Mesenchymal stem cell (in vitro differentiated cells and primary cell): ENCODE measurements at regions not wholly inside any gene's neighbourhood (a gene's known extent, or its start where the extent isn't known, plus 50 kb on each side); places are given as distances from the start of the nearest gene placed in this dataset.
A peak's percentile ranks its signal among the peaks of the same experiment; 100 is the strongest.

ENCODE experiments used
- DNase-seq: peaks from one replicate; pipeline ENCODE4 v3.0.0-alpha.2; 2013
- H2AFZ ChIP-seq: one replicate; pipeline ENCODE4 v1.6.1; 2013; ENCODE audit warnings: low read depth, mild to moderate bottlenecking, control low read depth, inconsistent platforms, low read length, moderate library complexity
- H2AK5ac ChIP-seq: 2 replicates; pipeline ENCODE4 v1.6.1; 2013; ENCODE audit warnings: low read length, moderate library complexity, mild to moderate bottlenecking, inconsistent platforms; ENCODE audit not compliant: severe bottlenecking
- H2BK120ac ChIP-seq: one replicate; pipeline ENCODE4 v1.6.1; 2013; ENCODE audit warnings: low read depth, mild to moderate bottlenecking, inconsistent platforms, low read length, moderate library complexity
- H2BK12ac ChIP-seq, 2 experiments: one replicate each; pipeline ENCODE4 v1.6.1; 2013; ENCODE audit warnings: inconsistent platforms in 2 of 2, low read length in 2 of 2, mild to moderate bottlenecking in 2 of 2, moderate library complexity in 2 of 2, control low read depth in 1 of 2
- H2BK15ac ChIP-seq: one replicate; pipeline ENCODE4 v1.6.1; 2013; ENCODE audit warnings: mild to moderate bottlenecking, low read depth, inconsistent platforms; ENCODE audit not compliant: poor library complexity, severe bottlenecking
- H2BK5ac ChIP-seq: 2 replicates; pipeline ENCODE4 v1.6.1; 2013; ENCODE audit warnings: low read depth, mild to moderate bottlenecking, low read length, control low read depth, inconsistent platforms; ENCODE audit not compliant: poor library complexity, severe bottlenecking
- H3K14ac ChIP-seq, 2 experiments: one replicate each; pipeline ENCODE4 v1.6.1; 2013; ENCODE audit warnings: inconsistent platforms in 2 of 2, low read length in 2 of 2, control low read depth in 1 of 2, mild to moderate bottlenecking in 1 of 2, moderate library complexity in 1 of 2
- H3K18ac ChIP-seq, 2 experiments: one replicate each; pipeline ENCODE4 v1.6.1; 2013; ENCODE audit warnings: inconsistent platforms in 2 of 2, low read length in 2 of 2, control low read depth in 1 of 2, low read depth in 1 of 2, mild to moderate bottlenecking in 1 of 2
- H3K23ac ChIP-seq, 2 experiments: one replicate each; pipeline ENCODE4 v1.6.1; 2013; ENCODE audit warnings: inconsistent platforms in 2 of 2, low read length in 2 of 2, mild to moderate bottlenecking in 2 of 2, moderate library complexity in 2 of 2, control low read depth in 1 of 2
- H3K27ac ChIP-seq: 2 replicates; pipeline ENCODE4 v1.5.1; 2013; ENCODE audit warnings: mild to moderate bottlenecking, moderate library complexity, low read length, control low read depth, inconsistent platforms; ENCODE audit not compliant: poor library complexity, severe bottlenecking
- H3K27me3 ChIP-seq, 2 experiments: 2 replicates each; pipeline versions ENCODE4 v1.6.1 to v1.7.0; 2013; ENCODE audit warnings: low read length in 2 of 2, mild to moderate bottlenecking in 2 of 2, moderate library complexity in 2 of 2, control low read depth in 1 of 2, inconsistent platforms in 1 of 2; ENCODE audit not compliant: control insufficient read depth in 1 of 2, insufficient read depth in 1 of 2
- H3K36me3 ChIP-seq, 2 experiments: 2 replicates each; pipeline versions ENCODE4 v1.6.1 to v1.7.0; 2013; ENCODE audit warnings: low read length in 2 of 2, control low read depth in 1 of 2, inconsistent platforms in 1 of 2, low read depth in 1 of 2, mild to moderate bottlenecking in 1 of 2; ENCODE audit not compliant: insufficient read depth in 2 of 2, control insufficient read depth in 1 of 2
- H3K4ac ChIP-seq, 2 experiments: one replicate each; pipeline ENCODE4 v1.6.1; 2013; ENCODE audit warnings: inconsistent platforms in 2 of 2, low read length in 2 of 2, mild to moderate bottlenecking in 2 of 2, moderate library complexity in 2 of 2, control low read depth in 1 of 2, low read depth in 1 of 2
- H3K4me1 ChIP-seq: 2 replicates; pipeline ENCODE4 v1.6.1; 2013; ENCODE audit warnings: low read depth, low read length, control low read depth; ENCODE audit not compliant: control insufficient read depth, insufficient read depth
- H3K4me2 ChIP-seq: 2 replicates; pipeline ENCODE4 v1.6.1; 2013; ENCODE audit warnings: low read length, mild to moderate bottlenecking, inconsistent platforms; ENCODE audit not compliant: poor library complexity, severe bottlenecking
- H3K4me3 ChIP-seq, 2 experiments: 2 replicates each; pipeline versions ENCODE4 v1.5.1 to v1.7.0; 2013; ENCODE audit warnings: low read length in 2 of 2, mild to moderate bottlenecking in 2 of 2, control low read depth in 1 of 2, low read depth in 1 of 2; ENCODE audit not compliant: insufficient read depth in 1 of 2
- H3K79me1 ChIP-seq: replicated peaks from 2 replicates; pipeline ENCODE4 v1.6.1; 2013; ENCODE audit warnings: mild to moderate bottlenecking, control low read depth, low read length, inconsistent platforms; ENCODE audit not compliant: poor library complexity, severe bottlenecking
- H3K9ac ChIP-seq: 2 replicates; pipeline ENCODE4 v1.7.0; 2013; ENCODE audit warnings: mild to moderate bottlenecking, low read length, moderate library complexity
- H3K9me3 ChIP-seq: 2 replicates; pipeline ENCODE4 v1.7.0; 2013; ENCODE audit warnings: mild to moderate bottlenecking, low read length; ENCODE audit not compliant: control insufficient read depth
- H4K8ac ChIP-seq: one replicate; pipeline ENCODE4 v1.6.1; 2013; ENCODE audit warnings: inconsistent platforms, mild to moderate bottlenecking, low read length, moderate library complexity
- H4K91ac ChIP-seq: one replicate; pipeline ENCODE4 v1.6.1; 2013; ENCODE audit warnings: mild to moderate bottlenecking, low read length, inconsistent platforms
- WGBS: methylation state at CpG from one replicate; pipeline ENCODE4 v1.1.7; 2013; ENCODE audit warnings: mixed read lengths; 5-methylcytosine and 5-hydroxymethylcytosine counted together

DNA sequence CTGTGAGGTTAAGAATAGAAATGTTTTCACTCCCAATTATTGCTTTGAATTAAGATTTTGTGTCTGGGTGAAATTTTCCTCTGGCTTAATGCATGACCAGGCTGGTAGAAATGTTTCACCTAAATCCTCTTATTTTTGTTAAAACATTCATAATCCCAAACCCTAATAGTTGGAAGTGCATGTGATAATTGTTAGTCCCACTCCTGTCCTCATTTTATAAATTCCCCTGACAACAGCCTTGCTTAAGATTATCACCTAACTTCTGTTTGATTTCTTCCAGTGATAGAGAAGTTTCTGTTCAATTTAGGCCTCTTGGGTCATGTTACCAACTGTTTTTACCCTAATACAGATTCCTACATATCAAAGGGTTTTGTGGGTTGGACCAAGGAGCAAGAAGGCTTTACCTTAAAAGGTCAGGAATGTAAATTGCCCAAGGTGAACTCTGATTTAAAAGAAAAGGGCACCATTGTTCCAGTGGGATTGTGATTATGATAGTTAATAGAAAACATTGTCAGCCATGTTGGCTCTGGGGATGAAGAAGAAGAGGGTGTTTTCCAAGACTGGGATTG is 158.7 kb upstream of the CENPW start:
- H3K4me1 ChIP-seq: no peaks in the 10 kb centered on the region
- no peak overlapping the region for H4K91ac ChIP-seq
- no peak overlapping the region for H2BK120ac ChIP-seq
- no peak overlapping the region for H3K4me3 ChIP-seq
- H3K27ac ChIP-seq: no peak overlapping the region
- no peak overlapping the region for H3K23ac ChIP-seq
- no peaks in the 10 kb centered on the region for H3K9me3 ChIP-seq
- DNase-seq: no peak
- H3K36me3 ChIP-seq: no peaks in the 10 kb centered on the region
- H3K4ac ChIP-seq: no peak overlapping the region
- no peak overlapping the region for H3K4me2 ChIP-seq
- no peak overlapping the region for H3K14ac ChIP-seq
- H4K8ac ChIP-seq: no peak overlapping the region
- no peak overlapping the region for H3K18ac ChIP-seq
- no peak overlapping the region for H2BK15ac ChIP-seq
- H3K9ac ChIP-seq: peak overlapping the region; percentile 3
- no peak overlapping the region for H2BK5ac ChIP-seq
- H2AK5ac ChIP-seq: no peak overlapping the region
- no peaks in the 10 kb centered on the region for H3K79me1 ChIP-seq
- peaks cover 0 to 3% of the 10 kb centered on the region in 2 experiments for H3K27me3 ChIP-seq
- no peak overlapping the region for H2AFZ ChIP-seq
- no peak overlapping the region for H2BK12ac ChIP-seq

DNA sequence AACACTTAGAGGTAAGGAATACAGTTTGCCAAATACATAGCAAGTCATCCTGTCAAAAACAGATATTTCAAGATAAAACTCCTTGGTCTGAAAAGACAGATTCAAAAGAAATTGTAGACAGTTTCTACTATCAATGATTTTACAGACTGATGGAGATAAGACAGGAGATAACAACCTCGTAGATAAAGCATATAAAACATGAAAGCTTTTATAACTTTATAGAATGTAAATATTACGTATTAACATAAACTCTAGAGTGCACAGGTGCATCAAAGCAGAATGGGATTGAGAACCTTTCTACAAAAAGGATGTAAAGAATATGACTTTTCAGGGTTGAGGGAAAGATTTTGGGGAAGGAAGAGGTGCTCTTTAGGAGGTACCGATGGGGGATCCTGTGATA is 158.0 kb upstream of the CENPW start:
- no peak overlapping the region for H2BK12ac ChIP-seq
- no peaks in the 10 kb centered on the region for H3K36me3 ChIP-seq
- H2BK15ac ChIP-seq: no peak overlapping the region
- no peak overlapping the region for H3K9ac ChIP-seq
- H2AK5ac ChIP-seq: no peak overlapping the region
- H3K4ac ChIP-seq: no peak overlapping the region
- H3K4me2 ChIP-seq: no peak overlapping the region
- H3K27ac ChIP-seq: no peak overlapping the region
- H2BK120ac ChIP-seq: no peak overlapping the region
- H3K18ac ChIP-seq: no peak overlapping the region
- H3K27me3 ChIP-seq: peaks cover 0 to 3% of the 10 kb centered on the region in 2 experiments
- H3K14ac ChIP-seq: no peak overlapping the region
- H2BK5ac ChIP-seq: no peak overlapping the region
- 96% methylated on average over 2 of the region's 3 CpGs for WGBS
- no peaks in the 10 kb centered on the region for H3K4me1 ChIP-seq
- H4K91ac ChIP-seq: no peak overlapping the region
- H3K9me3 ChIP-seq: no peaks in the 10 kb centered on the region
- no peak overlapping the region for H2AFZ ChIP-seq
- no peak overlapping the region for H3K4me3 ChIP-seq
- no peak overlapping the region for H3K23ac ChIP-seq
- H3K79me1 ChIP-seq: no peaks in the 10 kb centered on the region
- H4K8ac ChIP-seq: no peak overlapping the region
- DNase-seq: no peak

DNA sequence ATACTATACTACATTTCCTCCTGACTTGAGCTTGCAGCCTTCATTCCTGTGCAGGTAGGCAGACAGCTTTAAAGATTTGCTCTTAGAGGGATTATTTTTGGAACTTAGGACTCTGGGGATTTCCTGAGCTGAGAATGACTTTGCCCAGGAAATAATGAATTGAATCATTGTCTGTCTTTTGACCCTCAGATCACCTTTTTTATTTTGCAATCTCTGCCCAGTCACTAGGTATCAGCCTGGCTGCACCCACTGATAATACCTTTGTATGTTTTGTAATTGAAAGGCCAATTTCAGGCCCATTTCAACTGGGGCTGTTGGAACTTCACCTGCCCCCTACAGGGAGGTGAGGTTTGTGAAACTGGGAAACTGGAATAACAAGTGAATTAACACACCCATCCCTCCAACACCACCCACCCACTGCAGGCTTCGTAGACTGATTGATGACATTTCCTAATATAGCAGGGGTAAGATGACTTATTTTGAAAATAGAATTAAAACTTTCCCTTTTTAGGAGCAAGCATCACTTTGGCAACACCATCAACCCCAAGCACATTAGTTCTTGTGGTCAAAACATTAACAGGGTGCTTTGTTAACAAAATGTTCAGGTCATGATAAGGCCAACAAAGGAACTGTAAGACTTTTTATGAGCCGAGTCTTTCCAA is 157.1 kb upstream of the CENPW start:
- Histone ChIP-seq H4K91ac (no peak overlapping the region), H3K4me1 (no peaks in the 10 kb centered on the region), H3K4me3 (no peak overlapping the region), H3K9me3 (no peaks in the 10 kb centered on the region), H2BK12ac (no peak overlapping the region), H3K79me1 (no peaks in the 10 kb centered on the region), H2BK15ac (no peak overlapping the region), H3K27me3 (peaks cover 0 to 3% of the 10 kb centered on the region in 2 experiments), H3K23ac (no peak overlapping the region), H4K8ac (no peak overlapping the region), H3K9ac (no peak overlapping the region), H3K18ac (no peak overlapping the region), H2BK120ac (no peak overlapping the region), H2AFZ (no peak overlapping the region), H3K4me2 (no peak overlapping the region), H3K14ac (no peak overlapping the region), H3K27ac (no peak overlapping the region), H3K4ac (no peak overlapping the region), H3K36me3 (no peaks in the 10 kb centered on the region), H2BK5ac (no peak overlapping the region), H2AK5ac (no peak overlapping the region)
- no peak for DNase-seq
- 100% methylated on average over 1 of the region's 2 CpGs for WGBS

DNA sequence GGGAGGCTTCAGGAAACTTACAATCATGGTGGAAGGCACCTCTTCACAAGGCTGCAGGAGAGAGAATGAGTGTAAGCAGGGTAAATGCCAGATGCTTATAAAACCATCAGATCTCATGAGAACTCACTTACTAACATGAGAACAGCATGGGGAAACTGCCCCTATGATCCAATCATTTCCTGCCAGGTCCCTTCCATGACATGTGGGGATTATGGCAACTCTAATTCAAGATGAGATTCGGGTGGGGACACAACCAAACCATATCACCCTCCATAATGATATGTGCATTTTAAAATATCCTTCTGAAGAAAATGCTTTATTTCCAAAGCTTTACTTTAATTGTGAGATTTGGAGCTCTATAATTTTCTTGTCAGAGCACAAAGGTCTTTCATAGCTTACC is 154.1 kb upstream of the CENPW start:
- Histone ChIP-seq H3K27ac (no peak overlapping the region), H2AK5ac (no peak overlapping the region), H3K4ac (no peak overlapping the region), H3K9me3 (no peaks in the 10 kb centered on the region), H3K23ac (no peak overlapping the region), H3K4me1 (no peaks in the 10 kb centered on the region), H3K4me2 (no peak overlapping the region), H2BK5ac (no peak overlapping the region), H2BK15ac (no peak overlapping the region), H4K91ac (no peak overlapping the region), H2AFZ (no peak overlapping the region), H3K79me1 (no peaks in the 10 kb centered on the region), H3K9ac (no peak overlapping the region), H3K14ac (no peak overlapping the region), H4K8ac (no peak overlapping the region), H2BK120ac (no peak overlapping the region), H3K4me3 (no peak overlapping the region), H3K27me3 (peaks cover 0 to 3% of the 10 kb centered on the region in 2 experiments), H3K36me3 (no peaks in the 10 kb centered on the region), H3K18ac (no peak overlapping the region), H2BK12ac (no peak overlapping the region)
- WGBS: no CpG with 5 or more reads among the region's 1 CpG
- DNase-seq: no peak
